OCI-LY1 (cell line): ENCODE measurements at regions not wholly inside any gene's neighbourhood (a gene's known extent, or its start where the extent isn't known, plus 50 kb on each side); places are given as distances from the start of the nearest gene placed in this dataset.
"Not testable (repeated sequence)": the region's sequence is repeated elsewhere in the genome, so short reads cannot be mapped to it uniquely, and the experiment has no call there.

ENCODE experiments used
- H2AFZ ChIP-seq: fragments of 200-600 bp; sonication (generic), shearing (Covaris generic); 2 replicates; pipeline ENCODE4 v1.6.0; 2014; ENCODE audit warnings: antibody characterized with exemption, mild to moderate bottlenecking, low read length
- H3F3A ChIP-seq: fragments of 200-600 bp; sonication (generic), shearing (Covaris generic); 2 replicates; pipeline ENCODE4 v1.6.0; 2014; ENCODE audit warnings: mild to moderate bottlenecking, antibody characterized with exemption, low read length, moderate library complexity; ENCODE audit not compliant: insufficient read depth
- H3K27ac ChIP-seq: fragments of 200-600 bp; sonication (generic); 2 replicates; pipeline ENCODE4 v1.5.1; 2014; ENCODE audit warnings: low read length, mixed run types, mild to moderate bottlenecking, low read depth; ENCODE audit not compliant: poor library complexity, severe bottlenecking
- H3K27me3 ChIP-seq: fragments of 200-600 bp; sonication (generic); 2 replicates; pipeline ENCODE4 v1.6.0; 2014; ENCODE audit warnings: antibody characterized with exemption, mild to moderate bottlenecking, low read length, moderate library complexity; ENCODE audit not compliant: insufficient read depth
- H3K36me3 ChIP-seq: fragments of 200-600 bp; sonication (generic); 2 replicates; pipeline ENCODE4 v1.6.1; 2014; ENCODE audit warnings: mild to moderate bottlenecking, antibody characterized with exemption, low read length, moderate library complexity, mixed read lengths; ENCODE audit not compliant: insufficient read depth
- H3K4me1 ChIP-seq: fragments of 200-600 bp; sonication (generic); 2 replicates; pipeline ENCODE4 v1.5.1; 2014; ENCODE audit warnings: mild to moderate bottlenecking, low read length, moderate library complexity; ENCODE audit not compliant: insufficient read depth, severe bottlenecking
- H3K4me2 ChIP-seq: fragments of 200-600 bp; sonication (generic), shearing (Covaris generic); 2 replicates; pipeline ENCODE4 v1.6.1; 2014; ENCODE audit warnings: low read length
- H3K4me3 ChIP-seq: fragments of 200-600 bp; sonication (generic); 2 replicates; pipeline ENCODE4 v1.5.1; 2014; ENCODE audit warnings: low read length, low read depth, mild to moderate bottlenecking, mixed read lengths; ENCODE audit not compliant: poor library complexity, severe bottlenecking
- H3K79me2 ChIP-seq: fragments of 200-600 bp; shearing (Covaris generic); 2 replicates; pipeline ENCODE4 v1.6.1; 2016; ENCODE audit warnings: mixed run types, low read length, mixed read lengths; ENCODE audit not compliant: insufficient read depth
- H3K9ac ChIP-seq: fragments of 200-600 bp; sonication (generic), shearing (Covaris generic); 2 replicates; pipeline ENCODE4 v1.6.1; 2014; ENCODE audit warnings: mild to moderate bottlenecking, low read length, mixed read lengths
- H3K9me2 ChIP-seq: fragments of 200-600 bp; sonication (generic), shearing (Covaris generic); 2 replicates; pipeline ENCODE4 v1.6.1; 2014; ENCODE audit warnings: low read depth, mild to moderate bottlenecking, low read length, mixed read lengths
- H3K9me3 ChIP-seq: fragments of 200-600 bp; shearing (Covaris generic); 2 replicates; pipeline ENCODE4 v1.6.1; 2014; ENCODE audit warnings: low read length, mixed read lengths
- H4K20me1 ChIP-seq: fragments of 200-600 bp; sonication (generic), shearing (Covaris generic); 2 replicates; pipeline ENCODE4 v1.6.0; 2016; ENCODE audit warnings: mild to moderate bottlenecking, low read length; ENCODE audit not compliant: insufficient read depth
- EZH2 ChIP-seq: fragments of 200-600 bp; sonication (generic), shearing (Covaris generic); IDR thresholded peaks from 2 replicates; pipeline ENCODE4 v1.8.0; 2017; ENCODE audit warnings: borderline replicate concordance, mixed run types, mild to moderate bottlenecking, antibody characterized with exemption, low read length, moderate library complexity, mixed read lengths
- TF ChIP-seq, protein P1 (sequence below): fragments of 200-600 bp; sonication (generic), shearing (Covaris generic); IDR thresholded peaks from 2 replicates; pipeline ENCODE4 v1.5.1; 2017; ENCODE audit warnings: mild to moderate bottlenecking, antibody characterized with exemption, low read length, moderate library complexity, mixed read lengths

DNA sequence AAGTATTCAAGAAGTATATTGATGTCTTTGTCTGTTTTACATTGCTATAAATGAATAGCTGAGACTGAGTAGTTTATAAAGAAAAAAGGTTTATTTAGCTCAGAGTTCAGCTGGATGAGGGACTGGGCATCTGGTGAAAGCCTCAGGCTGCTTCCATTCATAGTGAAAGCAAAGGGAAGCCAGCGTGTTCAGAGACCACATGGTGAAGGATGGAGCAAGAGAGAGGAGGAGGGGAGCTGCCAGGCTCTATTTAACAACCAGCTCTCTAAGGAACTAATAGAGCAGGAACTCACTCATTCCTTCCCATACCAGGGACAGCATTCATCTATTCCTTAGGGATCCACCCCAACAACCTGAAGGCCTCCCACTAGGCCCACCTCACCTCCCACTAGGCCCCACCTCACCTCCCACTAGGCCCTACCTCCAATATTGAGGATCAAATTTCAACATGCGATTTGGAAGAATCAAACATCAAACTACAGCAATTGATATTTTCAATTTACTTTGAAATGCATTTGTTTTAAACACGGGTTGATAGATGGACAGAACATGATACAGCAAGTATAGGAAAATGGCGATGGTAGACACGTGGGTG lies 167.5 kb upstream of the HES1 start:
- Histone ChIP-seq H2AFZ (no peak overlapping the region), H3K36me3 (no peaks in the 10 kb centered on the region), H3K27me3 (no peaks in the 10 kb centered on the region; the same call in 1 of the 2 replicates), H3K9me2 (no peaks in the 10 kb centered on the region), H3K79me2 (no peaks in the 10 kb centered on the region), H3F3A (no peaks in the 10 kb centered on the region), H3K4me1 (no peaks in the 10 kb centered on the region), H3K9ac (no peak overlapping the region), H3K4me3 (no peak overlapping the region), H3K9me3 (no peaks in the 10 kb centered on the region), H3K4me2 (no peak overlapping the region), H4K20me1 (no peaks in the 10 kb centered on the region), H3K27ac (no peak overlapping the region)
- TF ChIP-seq EZH2: no peak
- TF ChIP-seq, protein P1, sequence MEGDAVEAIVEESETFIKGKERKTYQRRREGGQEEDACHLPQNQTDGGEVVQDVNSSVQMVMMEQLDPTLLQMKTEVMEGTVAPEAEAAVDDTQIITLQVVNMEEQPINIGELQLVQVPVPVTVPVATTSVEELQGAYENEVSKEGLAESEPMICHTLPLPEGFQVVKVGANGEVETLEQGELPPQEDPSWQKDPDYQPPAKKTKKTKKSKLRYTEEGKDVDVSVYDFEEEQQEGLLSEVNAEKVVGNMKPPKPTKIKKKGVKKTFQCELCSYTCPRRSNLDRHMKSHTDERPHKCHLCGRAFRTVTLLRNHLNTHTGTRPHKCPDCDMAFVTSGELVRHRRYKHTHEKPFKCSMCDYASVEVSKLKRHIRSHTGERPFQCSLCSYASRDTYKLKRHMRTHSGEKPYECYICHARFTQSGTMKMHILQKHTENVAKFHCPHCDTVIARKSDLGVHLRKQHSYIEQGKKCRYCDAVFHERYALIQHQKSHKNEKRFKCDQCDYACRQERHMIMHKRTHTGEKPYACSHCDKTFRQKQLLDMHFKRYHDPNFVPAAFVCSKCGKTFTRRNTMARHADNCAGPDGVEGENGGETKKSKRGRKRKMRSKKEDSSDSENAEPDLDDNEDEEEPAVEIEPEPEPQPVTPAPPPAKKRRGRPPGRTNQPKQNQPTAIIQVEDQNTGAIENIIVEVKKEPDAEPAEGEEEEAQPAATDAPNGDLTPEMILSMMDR: no peak

DNA sequence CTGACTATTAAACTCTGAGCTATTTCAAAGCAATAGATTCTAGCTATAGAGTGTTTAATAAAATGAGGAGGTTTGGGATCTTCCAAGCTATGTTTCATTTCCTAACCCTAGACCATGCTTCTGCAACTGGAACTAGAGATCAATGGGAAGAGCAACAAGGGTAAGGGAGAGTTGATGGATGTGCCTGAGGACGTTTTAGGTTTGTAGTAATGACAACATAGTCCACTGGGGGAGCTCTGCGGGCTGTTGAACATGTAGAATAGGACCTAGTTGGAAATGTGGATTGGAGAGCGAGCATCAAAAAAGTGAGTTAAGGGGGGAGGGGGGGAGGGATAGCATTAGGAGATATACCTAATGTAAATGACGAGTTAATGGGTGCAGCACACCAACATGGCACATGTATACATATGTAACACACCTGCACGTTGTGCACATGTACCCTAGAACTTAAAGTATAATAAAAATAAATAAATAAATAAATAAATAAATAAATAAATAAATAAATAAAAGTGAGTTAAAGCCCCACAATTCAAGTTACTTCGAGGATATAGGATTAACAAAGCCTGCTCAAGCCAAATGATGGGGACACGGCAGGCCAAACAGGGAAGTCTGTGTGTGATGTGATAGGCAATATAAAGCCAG lies 165.7 kb upstream of the HES1 start:
- H3K9me3 ChIP-seq, H3K4me3 ChIP-seq, H3K9ac ChIP-seq, H3K9me2 ChIP-seq, H2AFZ ChIP-seq, H4K20me1 ChIP-seq, H3K36me3 ChIP-seq, H3K4me2 ChIP-seq, H3K4me1 ChIP-seq, H3K79me2 ChIP-seq, H3K27me3 ChIP-seq, H3K27ac ChIP-seq, H3F3A ChIP-seq: not testable (repeated sequence)
- TF ChIP-seq, protein P1: peak; percentile 55

DNA sequence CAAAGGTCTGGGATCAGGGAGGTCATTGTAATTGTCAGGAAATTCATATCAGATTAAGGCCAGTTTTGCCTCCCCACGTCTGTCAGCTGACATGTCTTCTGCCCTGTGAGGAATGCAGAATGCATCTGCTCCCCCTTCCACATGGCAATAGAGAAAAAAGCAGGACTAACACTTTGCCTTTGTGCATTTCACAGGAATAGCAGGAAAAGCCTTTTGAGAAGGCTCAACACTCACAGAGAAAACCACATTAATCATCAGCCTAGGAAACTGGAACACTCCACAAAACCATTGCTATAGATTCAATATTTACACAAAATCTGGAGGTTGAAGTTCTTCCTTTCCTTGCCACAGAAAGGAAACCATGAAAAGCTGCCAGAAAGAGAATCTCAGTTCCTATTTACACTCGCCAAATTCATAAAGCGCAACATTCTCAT lies 165.2 kb upstream of the HES1 start:
- no peak overlapping the region for H3K4me2 ChIP-seq
- H3K9me3 ChIP-seq: no peaks in the 10 kb centered on the region
- no peak overlapping the region for H3K9ac ChIP-seq
- peaks cover 4% of the 10 kb centered on the region; the same call in 1 of the 2 replicates for H3K27me3 ChIP-seq
- TF ChIP-seq, protein P1: no peak
- TF ChIP-seq EZH2: no peak
- H3K4me3 ChIP-seq: no peak overlapping the region
- no peaks in the 10 kb centered on the region for H4K20me1 ChIP-seq
- H3K4me1 ChIP-seq: no peaks in the 10 kb centered on the region
- H3K9me2 ChIP-seq: no peaks in the 10 kb centered on the region
- H3F3A ChIP-seq: no peaks in the 10 kb centered on the region
- no peak overlapping the region for H2AFZ ChIP-seq
- H3K79me2 ChIP-seq: no peaks in the 10 kb centered on the region
- no peaks in the 10 kb centered on the region for H3K36me3 ChIP-seq
- no peak overlapping the region for H3K27ac ChIP-seq
